SK-N-SH treated with all-trans-retinoic acid at 6 μM for 48 hours (cell line): ENCODE measurements at regions not wholly inside any gene's neighbourhood (a gene's known extent, or its start where the extent isn't known, plus 50 kb on each side); places are given as distances from the start of the nearest gene placed in this dataset.

Experiments
- ATAC-seq: fragments of 200-7000 bp; cut with Tn5 transposase; 3 replicates; pipeline ENCODE4 v1.9.1; 2020; ENCODE audit warnings: mild to moderate bottlenecking, moderate library complexity
- ARNTL ChIP-seq: fragments of 450-650 bp; formaldehyde crosslinking; IDR thresholded peaks from 2 replicates; pipeline ENCODE4 v1.5.0; 2020; ENCODE audit warnings: low read depth, mild to moderate bottlenecking, moderate library complexity, borderline replicate concordance
- BACH2 ChIP-seq: fragments of 250-450 bp; sonication (Bioruptor Pico); IDR thresholded peaks from 2 replicates; pipeline ENCODE4 v1.9.0; 2021; ENCODE audit warnings: mild to moderate bottlenecking, borderline replicate concordance
- CSDC2 ChIP-seq: fragments of 250-450 bp; sonication (Bioruptor Pico); IDR thresholded peaks from 2 replicates; pipeline ENCODE4 v1.5.0; 2020; ENCODE audit warnings: mild to moderate bottlenecking, moderate library complexity
- CSRNP3 ChIP-seq: fragments of 250-450 bp; sonication (Bioruptor Pico); IDR thresholded peaks from 2 replicates; pipeline ENCODE4 v1.5.1; 2021; ENCODE audit warnings: mild to moderate bottlenecking, moderate library complexity
- GLIS3 ChIP-seq: fragments of 250-450 bp; sonication (Bioruptor Pico); IDR thresholded peaks from 2 replicates; pipeline ENCODE4 v1.5.0; 2020; ENCODE audit warnings: mild to moderate bottlenecking, moderate library complexity
- ISL1 ChIP-seq: fragments of 250-450 bp; sonication (Bioruptor Pico); IDR thresholded peaks from 2 replicates; pipeline ENCODE4 v2.1.2; 2022; ENCODE audit warnings: mild to moderate bottlenecking, moderate library complexity
- OSR1 ChIP-seq: fragments of 250-450 bp; sonication (Bioruptor Pico); IDR thresholded peaks from 2 replicates; pipeline ENCODE4 v1.8.0; 2022; ENCODE audit warnings: moderate library complexity, mild to moderate bottlenecking, inconsistent platforms
- PATZ1 ChIP-seq: fragments of 250-450 bp; sonication (Bioruptor Pico); IDR thresholded peaks from 2 replicates; pipeline ENCODE4 v1.8.0; 2020; ENCODE audit warnings: mild to moderate bottlenecking, moderate library complexity, borderline replicate concordance
- POU6F1 ChIP-seq: fragments of 250-450 bp; sonication (Bioruptor Pico); IDR thresholded peaks from 2 replicates; pipeline ENCODE4 v1.8.0; 2021; ENCODE audit warnings: low read depth, mild to moderate bottlenecking, moderate library complexity, borderline replicate concordance
- PPARA ChIP-seq: fragments of 250-450 bp; sonication (Bioruptor Pico); IDR thresholded peaks from 2 replicates; pipeline ENCODE4 v1.5.0; 2020; ENCODE audit warnings: mild to moderate bottlenecking, borderline replicate concordance
- SNAI2 ChIP-seq: fragments of 250-450 bp; sonication (Bioruptor Pico); IDR thresholded peaks from 2 replicates; pipeline ENCODE4 v1.5.0; 2020; ENCODE audit warnings: mild to moderate bottlenecking, moderate library complexity
- TCF4 ChIP-seq: fragments of 250-450 bp; sonication (Bioruptor Pico); IDR thresholded peaks from 2 replicates; pipeline ENCODE4 v1.8.0; 2021; ENCODE audit warnings: mild to moderate bottlenecking, moderate library complexity, borderline replicate concordance
- TOX ChIP-seq: fragments of 250-450 bp; sonication (Bioruptor Pico); IDR thresholded peaks from 2 replicates; pipeline ENCODE4 v1.8.0; 2021; ENCODE audit warnings: mild to moderate bottlenecking, moderate library complexity, borderline replicate concordance
- TSHZ2 ChIP-seq: fragments of 250-450 bp; sonication (Bioruptor Pico); IDR thresholded peaks from 2 replicates; pipeline ENCODE4 v1.5.0; 2020; ENCODE audit warnings: mild to moderate bottlenecking, moderate library complexity
- ZC3H10 ChIP-seq: fragments of 250-450 bp; sonication (Bioruptor Pico); IDR thresholded peaks from 2 replicates; pipeline ENCODE4 v1.5.1; 2021; ENCODE audit warnings: mild to moderate bottlenecking, moderate library complexity
- ZFP3 ChIP-seq: fragments of 250-450 bp; sonication (Bioruptor Pico); IDR thresholded peaks from 2 replicates; pipeline ENCODE4 v1.5.0; 2020; ENCODE audit warnings: mild to moderate bottlenecking, moderate library complexity
- ZNF565 ChIP-seq: fragments of 450-650 bp; formaldehyde crosslinking; conservative IDR thresholded peaks from 2 replicates; pipeline ENCODE4 v1.5.0; 2020; ENCODE audit warnings: low read depth, mild to moderate bottlenecking, moderate library complexity
- ZNF70 ChIP-seq: fragments of 450-650 bp; formaldehyde crosslinking; IDR thresholded peaks from 2 replicates; pipeline ENCODE4 v1.5.0; 2020; ENCODE audit warnings: mild to moderate bottlenecking, moderate library complexity
- ZNF8 ChIP-seq: fragments of 450-650 bp; formaldehyde crosslinking; IDR thresholded peaks from 2 replicates; pipeline ENCODE4 v1.5.0; 2020; ENCODE audit warnings: mild to moderate bottlenecking, moderate library complexity

GRCh38 chr2:12350821-12351220 lies 365.9 kb upstream of the TRIB2 start:
- TF ChIP-seq PATZ1 (CRISPR knock-in tag): no peak
- TF ChIP-seq ZNF70: no peak
- no peak for ATAC-seq

GRCh38 chr2:12352889-12353288 lies 363.8 kb upstream of the TRIB2 start:
- no peak for ATAC-seq
- no peak for TF ChIP-seq ZFP3
- TF ChIP-seq PATZ1 (CRISPR knock-in tag): no peak
- TF ChIP-seq GLIS3 (CRISPR knock-in tag): no peak
- no peak for TF ChIP-seq TOX (CRISPR knock-in tag)
- TF ChIP-seq OSR1 (CRISPR knock-in tag): no peak
- TF ChIP-seq PPARA (CRISPR knock-in tag): no peak
- no peak for TF ChIP-seq ZNF70
- TF ChIP-seq TCF4: no peak
- no peak for TF ChIP-seq ZNF565 (CRISPR knock-in tag)
- no peak for TF ChIP-seq TSHZ2 (CRISPR knock-in tag)
- no peak for TF ChIP-seq ZC3H10 (CRISPR knock-in tag)
- no peak for TF ChIP-seq CSDC2 (CRISPR knock-in tag)
- TF ChIP-seq SNAI2 (CRISPR knock-in tag): no peak
- no peak for TF ChIP-seq BACH2 (CRISPR knock-in tag)
- no peak for TF ChIP-seq ISL1
- no peak for TF ChIP-seq CSRNP3 (CRISPR knock-in tag)
- no peak for TF ChIP-seq ZNF8 (CRISPR knock-in tag)

- no peak for TF ChIP-seq SNAI2 (CRISPR knock-in tag)
- TF ChIP-seq ZC3H10 (CRISPR knock-in tag): no peak
- no peak for TF ChIP-seq ZNF70
- TF ChIP-seq ZNF8 (CRISPR knock-in tag): no peak
- TF ChIP-seq BACH2 (CRISPR knock-in tag): no peak
- no peak for TF ChIP-seq CSDC2 (CRISPR knock-in tag)
- TF ChIP-seq PATZ1 (CRISPR knock-in tag): no peak
- TF ChIP-seq TSHZ2 (CRISPR knock-in tag): no peak
- no peak for TF ChIP-seq TCF4
- no peak for TF ChIP-seq ZFP3
- no peak for TF ChIP-seq TOX (CRISPR knock-in tag)
- no peak for TF ChIP-seq OSR1 (CRISPR knock-in tag)
- TF ChIP-seq ARNTL (CRISPR knock-in tag): no peak
- no peak for TF ChIP-seq POU6F1 (CRISPR knock-in tag)
- no peak for TF ChIP-seq GLIS3 (CRISPR knock-in tag)
- no peak for TF ChIP-seq PPARA (CRISPR knock-in tag)
- TF ChIP-seq, all 23 proteins: peak for 0
- ATAC-seq: no peak
Observed at GRCh38 chr2:12361506-12361905, 355.2 kb upstream of the TRIB2 start.
